HEK293 (cell line): ENCODE measurements at regions not wholly inside any gene's neighbourhood (a gene's known extent, or its start where the extent isn't known, plus 50 kb on each side); places are given as distances from the start of the nearest gene placed in this dataset.
A peak's percentile ranks its signal among the peaks of the same experiment; 100 is the strongest.

ENCODE experiments used
- CTCF ChIA-PET: fragments of 350-600 bp; formaldehyde crosslinking; extraction: SDS; loops from one replicate; lab custom pipeline; 2021; ENCODE audit warnings: antibody characterized with exemption; lab: Yijun Ruan, JAX
- POLR2A ChIA-PET: fragments of 300-600 bp; formaldehyde crosslinking; extraction: SDS; loops from one replicate; lab custom pipeline; 2020; ENCODE audit warnings: antibody characterized with exemption, inconsistent platforms; lab: Yijun Ruan, JAX
- H3K27ac ChIP-seq: fragments of 200-500 bp; sonication (Bioruptor generic); 2 replicates; pipeline ENCODE4 v1.5.1; 2014; ENCODE audit warnings: low read depth, low read length, control low read depth, inconsistent platforms; ENCODE audit errors: extremely low read depth
- H3K36me3 ChIP-seq, 2 experiments: fragments of 200-500 bp in 1 of 2; sonication (Bioruptor generic) in 1 of 2; 1 replicate in 1 of 2; 2 replicates in 1 of 2; pipeline ENCODE4 v1.5.1; 2014 to 2017; ENCODE audit warnings: inconsistent platforms in 2 of 2, low read length in 2 of 2; ENCODE audit not compliant: control insufficient read depth in 2 of 2, insufficient read depth in 1 of 2
- H3K4me1 ChIP-seq: fragments of 200-500 bp; sonication (Bioruptor generic); 2 replicates; pipeline ENCODE4 v1.5.1; 2014; ENCODE audit warnings: mild to moderate bottlenecking, low read length, inconsistent platforms; ENCODE audit not compliant: control insufficient read depth, insufficient read depth
- H3K4me3 ChIP-seq: 2 replicates; pipeline ENCODE4 v1.5.1; 2011; ENCODE audit warnings: low read depth, mild to moderate bottlenecking, control low read depth, low read length, moderate library complexity
- H3K9me3 ChIP-seq: fragments of 200-500 bp; sonication (Bioruptor generic); 2 replicates; pipeline ENCODE4 v1.5.1; 2014; ENCODE audit warnings: low read depth, low read length, inconsistent platforms; ENCODE audit not compliant: control insufficient read depth, insufficient read depth
- GLI2 ChIP-seq: fragments of 450-650 bp; formaldehyde crosslinking; IDR thresholded peaks from 2 replicates; pipeline ENCODE4; 2017; ENCODE audit warnings: missing biosample characterization, missing genetic modification characterization, low read depth, borderline replicate concordance
- GLIS2 ChIP-seq: fragments of 450-650 bp; formaldehyde crosslinking; IDR thresholded peaks from 2 replicates; pipeline ENCODE4 v1.5.1; 2016; ENCODE audit warnings: missing biosample characterization, missing genetic modification characterization
- KLF1 ChIP-seq: fragments of 450-650 bp; formaldehyde crosslinking; IDR thresholded peaks from 2 replicates; pipeline ENCODE4 v1.5.1; 2016; ENCODE audit warnings: missing biosample characterization, missing genetic modification characterization
- KLF16 ChIP-seq: fragments of 450-650 bp; formaldehyde crosslinking; IDR thresholded peaks from 2 replicates; pipeline ENCODE4 v1.5.1; 2017; ENCODE audit warnings: missing biosample characterization, missing genetic modification characterization
- KLF8 ChIP-seq: fragments of 450-650 bp; formaldehyde crosslinking; IDR thresholded peaks from 2 replicates; pipeline ENCODE4 v1.5.1; 2016; ENCODE audit warnings: missing biosample characterization, missing genetic modification characterization
- MEIS1 ChIP-seq: sonication (generic); formaldehyde crosslinking; IDR thresholded peaks from 2 replicates; pipeline ENCODE4 v1.8.1; 2022; ENCODE audit warnings: missing genetic modification reagents, mild to moderate bottlenecking, borderline replicate concordance
- SP2 ChIP-seq: fragments of 450-650 bp; formaldehyde crosslinking; IDR thresholded peaks from 2 replicates; pipeline ENCODE4 v1.5.1; 2016; ENCODE audit warnings: missing biosample characterization, missing genetic modification characterization
- YY2 ChIP-seq: fragments of 450-650 bp; formaldehyde crosslinking; IDR thresholded peaks from 2 replicates; pipeline ENCODE4 v1.5.1; 2016; ENCODE audit warnings: missing biosample characterization, missing genetic modification characterization
- ZBTB1 ChIP-seq: fragments of 450-650 bp; formaldehyde crosslinking; IDR thresholded peaks from 2 replicates; pipeline ENCODE4 v1.5.1; 2016; ENCODE audit warnings: missing biosample characterization, missing genetic modification characterization
- ZBTB48 ChIP-seq: fragments of 450-650 bp; formaldehyde crosslinking; IDR thresholded peaks from 2 replicates; pipeline ENCODE4 v1.5.1; 2016; ENCODE audit warnings: missing biosample characterization, missing genetic modification characterization
- ZBTB8A ChIP-seq: fragments of 450-650 bp; formaldehyde crosslinking; IDR thresholded peaks from 2 replicates; pipeline ENCODE4 v1.5.1; 2016; ENCODE audit warnings: missing biosample characterization, missing genetic modification characterization
- ZIC2 ChIP-seq: fragments of 450-650 bp; formaldehyde crosslinking; IDR thresholded peaks from 2 replicates; pipeline ENCODE4 v1.5.1; 2016; ENCODE audit warnings: missing biosample characterization, missing genetic modification characterization
- ZNF140 ChIP-seq: fragments of 450-650 bp; formaldehyde crosslinking; IDR thresholded peaks from 2 replicates; pipeline ENCODE4 v1.5.1; 2016; ENCODE audit warnings: missing biosample characterization, missing genetic modification characterization
- ZNF157 ChIP-seq: fragments of 450-650 bp; formaldehyde crosslinking; IDR thresholded peaks from 2 replicates; pipeline ENCODE4 v1.5.1; 2016; ENCODE audit warnings: missing biosample characterization, missing genetic modification characterization
- ZNF211 ChIP-seq: fragments of 450-650 bp; formaldehyde crosslinking; IDR thresholded peaks from 2 replicates; pipeline ENCODE4 v1.5.1; 2016; ENCODE audit warnings: low read depth, missing biosample characterization, missing genetic modification characterization
- ZNF223 ChIP-seq: fragments of 450-650 bp; formaldehyde crosslinking; IDR thresholded peaks from 2 replicates; pipeline ENCODE4 v1.5.1; 2016; ENCODE audit warnings: missing biosample characterization, missing genetic modification characterization
- ZNF274 ChIP-seq, 2 experiments: fragments of 200-500 bp in 1 of 2; fragments of 450-650 bp in 1 of 2; sonication (Bioruptor generic) in 1 of 2; formaldehyde crosslinking in 1 of 2; IDR thresholded peaks; 2 replicates each; pipeline versions ENCODE4 v1.5.1 to v1.6.1; 2014 to 2016; ENCODE audit warnings: borderline replicate concordance in 1 of 2, inconsistent platforms in 1 of 2, low read length in 1 of 2, missing biosample characterization in 1 of 2, missing genetic modification characterization in 1 of 2
- ZNF302 ChIP-seq: fragments of 450-650 bp; formaldehyde crosslinking; IDR thresholded peaks from 2 replicates; pipeline ENCODE4 v1.5.1; 2016; ENCODE audit warnings: missing biosample characterization, missing genetic modification characterization, low read depth
- ZNF501 ChIP-seq: fragments of 450-650 bp; formaldehyde crosslinking; IDR thresholded peaks from 2 replicates; pipeline ENCODE4 v1.5.1; 2016; ENCODE audit warnings: missing biosample characterization, missing genetic modification characterization
- ZNF529 ChIP-seq: fragments of 450-650 bp; formaldehyde crosslinking; IDR thresholded peaks from 2 replicates; pipeline ENCODE4 v1.5.1; 2017; ENCODE audit warnings: missing genetic modification characterization, missing biosample characterization; ENCODE audit not compliant: insufficient replicate concordance
- ZNF549 ChIP-seq: fragments of 450-650 bp; IDR thresholded peaks from 2 replicates; pipeline ENCODE4 v1.5.1; 2018; ENCODE audit warnings: missing biosample characterization, missing genetic modification characterization, mild to moderate bottlenecking, inconsistent platforms, moderate library complexity
- ZNF585B ChIP-seq: fragments of 450-650 bp; formaldehyde crosslinking; IDR thresholded peaks from 2 replicates; pipeline ENCODE4 v1.5.1; 2016; ENCODE audit warnings: missing biosample characterization, missing genetic modification characterization
- ZNF621 ChIP-seq: fragments of 450-650 bp; formaldehyde crosslinking; IDR thresholded peaks from 2 replicates; pipeline ENCODE4 v1.5.1; 2017; ENCODE audit warnings: missing biosample characterization, missing genetic modification characterization
- ZNF664 ChIP-seq: fragments of 450-650 bp; formaldehyde crosslinking; IDR thresholded peaks from 2 replicates; pipeline ENCODE4 v1.5.1; 2016; ENCODE audit warnings: missing biosample characterization, missing genetic modification characterization
- TF ChIP-seq, protein P1 (sequence below): fragments of 450-650 bp; formaldehyde crosslinking; conservative IDR thresholded peaks from 2 replicates; pipeline ENCODE4 v1.5.1; 2016; ENCODE audit warnings: low read depth, missing biosample characterization, missing genetic modification characterization
- TF ChIP-seq, protein P2 (sequence below): fragments of 450-650 bp; formaldehyde crosslinking; IDR thresholded peaks from 2 replicates; pipeline ENCODE4 v1.5.1; 2016; ENCODE audit warnings: missing biosample characterization, missing genetic modification characterization, borderline replicate concordance
- TF ChIP-seq, protein P3 (sequence below): fragments of 450-650 bp; formaldehyde crosslinking; IDR thresholded peaks from 2 replicates; pipeline ENCODE4 v1.5.1; 2016; ENCODE audit warnings: missing biosample characterization, missing genetic modification characterization

DNA sequence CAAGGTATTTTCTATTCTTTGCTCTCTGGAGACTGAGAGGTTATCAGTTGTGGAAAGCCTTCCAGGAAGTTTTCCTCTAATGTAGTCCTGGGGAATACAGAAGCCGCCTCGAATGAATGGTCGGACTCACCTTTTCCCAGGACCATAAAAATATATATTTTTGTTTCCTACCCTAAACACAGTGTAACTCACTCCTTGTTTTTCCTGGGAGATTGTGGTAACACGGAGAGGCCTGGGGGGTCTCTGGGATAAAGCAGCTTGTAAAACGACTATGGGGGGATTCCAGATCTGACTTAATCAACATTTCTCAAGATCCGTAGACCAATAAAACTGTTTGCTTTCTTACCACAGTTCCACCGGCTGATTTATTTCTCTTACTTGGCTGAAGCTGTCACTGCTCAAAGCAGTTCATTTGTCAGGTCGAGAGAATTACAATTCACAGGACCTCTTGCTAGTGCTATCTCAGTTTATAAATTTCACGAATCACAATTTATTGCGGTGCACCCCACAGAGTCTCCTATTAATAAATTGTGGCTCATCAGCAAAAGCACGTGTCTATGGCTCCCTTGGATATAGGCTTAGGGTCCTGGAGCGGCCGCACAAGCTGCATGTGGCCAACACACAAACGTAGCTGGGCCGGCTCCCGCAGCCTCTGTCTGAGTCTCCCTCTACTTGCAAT, 176.3 kb upstream of the BMPER start (continued):
- TF ChIP-seq ZIC2 (tag by site-specific recombination): peak; percentile 88

DNA sequence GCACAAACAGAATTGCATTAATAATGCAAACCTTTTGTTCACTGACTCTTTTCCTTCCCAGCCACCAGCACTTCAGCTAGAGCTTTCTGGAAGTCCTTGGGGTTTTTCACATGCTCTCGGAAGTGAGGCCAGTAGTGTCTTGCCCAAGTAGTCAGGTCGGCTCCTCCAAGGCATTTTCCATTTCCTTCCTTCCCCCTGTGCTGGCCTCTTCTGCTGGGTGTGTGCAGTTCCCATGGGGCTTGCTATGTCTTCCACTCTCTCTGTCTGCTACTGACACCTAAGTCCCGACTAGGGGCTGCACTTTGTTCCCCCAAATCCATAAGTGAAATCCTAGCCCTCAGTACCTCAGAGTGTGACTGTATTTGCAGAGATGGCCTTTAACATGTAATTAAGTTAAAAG, 175.6 kb upstream of the BMPER start:
- H3K4me3 ChIP-seq: no peak overlapping the region
- CTCF ChIA-PET: interaction anchor here (1.0 to 1.7 kb wide), 4 partner anchors 12 to 165 kb away, joined by 3 to 4 read pairs (median 3); no protein-coding TSS in a partner anchor

DNA sequence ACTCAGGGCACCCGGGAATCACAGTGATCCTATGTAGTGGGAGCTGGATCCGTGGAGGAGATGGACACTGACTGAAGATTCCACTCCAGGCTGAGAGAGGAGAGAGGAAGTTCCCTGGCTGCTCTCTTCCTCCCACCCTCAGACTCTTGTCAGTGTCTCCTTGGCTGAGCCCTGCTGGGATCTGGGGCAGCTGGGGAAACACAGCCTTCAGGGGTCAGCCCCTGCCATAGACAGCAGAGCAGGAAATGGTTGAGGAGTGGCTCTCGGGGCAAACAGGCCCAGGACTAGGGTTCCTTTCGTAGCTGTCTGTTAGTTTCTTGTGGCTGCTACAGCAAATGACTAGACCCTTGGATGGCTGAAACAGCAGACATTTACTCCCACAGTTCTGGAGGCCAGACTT, 174.4 kb upstream of the BMPER start:
- CTCF ChIA-PET: interaction anchor here (0.6 to 1.1 kb wide), 2 partner anchors 11 to 14 kb away, joined by 3 read pairs; no protein-coding TSS in a partner anchor
- POLR2A ChIA-PET: no interaction called here

More for the DNA sequence above, 175.6 kb upstream of the BMPER start:
- POLR2A ChIA-PET: no interaction called here
- H3K27ac ChIP-seq: peak overlapping the region; percentile 88
- H3K36me3 ChIP-seq: no peaks in the 10 kb centered on the region
- TF ChIP-seq, protein P1, sequence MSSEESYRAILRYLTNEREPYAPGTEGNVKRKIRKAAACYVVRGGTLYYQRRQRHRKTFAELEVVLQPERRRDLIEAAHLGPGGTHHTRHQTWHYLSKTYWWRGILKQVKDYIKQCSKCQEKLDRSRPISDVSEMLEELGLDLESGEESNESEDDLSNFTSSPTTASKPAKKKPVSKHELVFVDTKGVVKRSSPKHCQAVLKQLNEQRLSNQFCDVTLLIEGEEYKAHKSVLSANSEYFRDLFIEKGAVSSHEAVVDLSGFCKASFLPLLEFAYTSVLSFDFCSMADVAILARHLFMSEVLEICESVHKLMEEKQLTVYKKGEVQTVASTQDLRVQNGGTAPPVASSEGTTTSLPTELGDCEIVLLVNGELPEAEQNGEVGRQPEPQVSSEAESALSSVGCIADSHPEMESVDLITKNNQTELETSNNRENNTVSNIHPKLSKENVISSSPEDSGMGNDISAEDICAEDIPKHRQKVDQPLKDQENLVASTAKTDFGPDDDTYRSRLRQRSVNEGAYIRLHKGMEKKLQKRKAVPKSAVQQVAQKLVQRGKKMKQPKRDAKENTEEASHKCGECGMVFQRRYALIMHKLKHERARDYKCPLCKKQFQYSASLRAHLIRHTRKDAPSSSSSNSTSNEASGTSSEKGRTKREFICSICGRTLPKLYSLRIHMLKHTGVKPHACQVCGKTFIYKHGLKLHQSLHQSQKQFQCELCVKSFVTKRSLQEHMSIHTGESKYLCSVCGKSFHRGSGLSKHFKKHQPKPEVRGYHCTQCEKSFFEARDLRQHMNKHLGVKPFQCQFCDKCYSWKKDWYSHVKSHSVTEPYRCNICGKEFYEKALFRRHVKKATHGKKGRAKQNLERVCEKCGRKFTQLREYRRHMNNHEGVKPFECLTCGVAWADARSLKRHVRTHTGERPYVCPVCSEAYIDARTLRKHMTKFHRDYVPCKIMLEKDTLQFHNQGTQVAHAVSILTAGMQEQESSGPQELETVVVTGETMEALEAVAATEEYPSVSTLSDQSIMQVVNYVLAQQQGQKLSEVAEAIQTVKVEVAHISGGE: no peak
- no peak for TF ChIP-seq KLF1 (tag by site-specific recombination)
- no peak for TF ChIP-seq KLF8 (tag by site-specific recombination)
- TF ChIP-seq GLI2 (tag by site-specific recombination): no peak
- no peak for TF ChIP-seq ZNF664
- TF ChIP-seq, all 188 proteins: peak for 0
- Histone ChIP-seq H3K9me3 (no peaks in the 10 kb centered on the region), H3K4me1 (peaks cover 57% of the 10 kb centered on the region)

DNA sequence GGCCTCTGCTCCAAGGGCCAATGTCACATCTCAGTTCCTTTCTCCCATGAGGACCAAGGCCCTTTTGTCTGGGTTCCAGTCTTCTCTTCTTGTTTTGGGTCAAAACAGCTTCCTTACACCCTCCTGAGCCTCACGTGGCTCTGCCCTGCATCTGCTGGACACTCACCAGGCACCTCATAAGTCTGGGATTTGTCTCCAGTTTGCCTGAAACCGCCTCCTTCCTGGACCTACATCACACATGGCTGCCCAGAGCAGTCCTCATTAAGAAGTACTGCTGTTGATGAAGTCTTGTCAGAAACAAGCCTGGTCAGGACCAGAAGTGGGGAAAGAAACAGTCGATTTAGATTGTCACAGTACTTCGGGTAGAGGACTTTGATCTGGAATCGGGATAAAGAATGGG, 173.4 kb upstream of the BMPER start:
- POLR2A ChIA-PET: no interaction called here
- H3K36me3 ChIP-seq: no peaks in the 10 kb centered on the region
- H3K27ac ChIP-seq: peak overlapping the region; percentile 10; the same call in 1 of the 2 replicates
- CTCF ChIA-PET: interaction anchor here (1.2 kb wide), 1 partner anchor 302 kb away, joined by 4 read pairs; no protein-coding TSS in a partner anchor
- no peak overlapping the region for H3K4me3 ChIP-seq
- peaks cover 42% of the 10 kb centered on the region for H3K4me1 ChIP-seq
- no peaks in the 10 kb centered on the region for H3K9me3 ChIP-seq
- TF ChIP-seq SP2 (tag by site-specific recombination) (no peak), ZNF621 (tag by site-specific recombination) (no peak), ZNF549 (tag by site-specific recombination) (no peak), GLIS2 (tag by site-specific recombination) (no peak), ZNF501 (no peak), ZNF585B (tag by site-specific recombination) (no peak), MEIS1 (CRISPR knock-in tag) (no peak), ZNF302 (no peak)
- TF ChIP-seq, protein P2, sequence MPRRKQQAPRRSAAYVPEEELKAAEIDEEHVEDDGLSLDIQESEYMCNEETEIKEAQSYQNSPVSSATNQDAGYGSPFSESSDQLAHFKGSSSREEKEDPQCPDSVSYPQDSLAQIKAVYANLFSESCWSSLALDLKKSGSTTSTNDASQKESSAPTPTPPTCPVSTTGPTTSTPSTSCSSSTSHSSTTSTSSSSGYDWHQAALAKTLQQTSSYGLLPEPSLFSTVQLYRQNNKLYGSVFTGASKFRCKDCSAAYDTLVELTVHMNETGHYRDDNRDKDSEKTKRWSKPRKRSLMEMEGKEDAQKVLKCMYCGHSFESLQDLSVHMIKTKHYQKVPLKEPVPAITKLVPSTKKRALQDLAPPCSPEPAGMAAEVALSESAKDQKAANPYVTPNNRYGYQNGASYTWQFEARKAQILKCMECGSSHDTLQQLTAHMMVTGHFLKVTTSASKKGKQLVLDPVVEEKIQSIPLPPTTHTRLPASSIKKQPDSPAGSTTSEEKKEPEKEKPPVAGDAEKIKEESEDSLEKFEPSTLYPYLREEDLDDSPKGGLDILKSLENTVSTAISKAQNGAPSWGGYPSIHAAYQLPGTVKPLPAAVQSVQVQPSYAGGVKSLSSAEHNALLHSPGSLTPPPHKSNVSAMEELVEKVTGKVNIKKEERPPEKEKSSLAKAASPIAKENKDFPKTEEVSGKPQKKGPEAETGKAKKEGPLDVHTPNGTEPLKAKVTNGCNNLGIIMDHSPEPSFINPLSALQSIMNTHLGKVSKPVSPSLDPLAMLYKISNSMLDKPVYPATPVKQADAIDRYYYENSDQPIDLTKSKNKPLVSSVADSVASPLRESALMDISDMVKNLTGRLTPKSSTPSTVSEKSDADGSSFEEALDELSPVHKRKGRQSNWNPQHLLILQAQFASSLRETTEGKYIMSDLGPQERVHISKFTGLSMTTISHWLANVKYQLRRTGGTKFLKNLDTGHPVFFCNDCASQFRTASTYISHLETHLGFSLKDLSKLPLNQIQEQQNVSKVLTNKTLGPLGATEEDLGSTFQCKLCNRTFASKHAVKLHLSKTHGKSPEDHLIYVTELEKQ (tag by site-specific recombination): no peak

More for the DNA sequence above, 174.4 kb upstream of the BMPER start:
- TF ChIP-seq YY2 (no peak), ZNF157 (tag by site-specific recombination) (no peak), ZBTB8A (tag by site-specific recombination) (no peak), ZNF529 (tag by site-specific recombination) (no peak), ZNF211 (tag by site-specific recombination) (no peak), KLF16 (tag by site-specific recombination) (no peak), ZNF585B (tag by site-specific recombination) (no peak), ZNF223 (tag by site-specific recombination) (no peak), ZNF274 (IDR thresholded peaks at IDR 0.05; ENCODE audit: low read length) (no peak), ZNF274 (tag by site-specific recombination; IDR thresholded peaks at IDR 0.05; ENCODE audit: borderline replicate concordance) (no peak), ZBTB1 (tag by site-specific recombination) (no peak), ZBTB48 (tag by site-specific recombination) (no peak), ZNF140 (no peak)
- TF ChIP-seq, protein P3, sequence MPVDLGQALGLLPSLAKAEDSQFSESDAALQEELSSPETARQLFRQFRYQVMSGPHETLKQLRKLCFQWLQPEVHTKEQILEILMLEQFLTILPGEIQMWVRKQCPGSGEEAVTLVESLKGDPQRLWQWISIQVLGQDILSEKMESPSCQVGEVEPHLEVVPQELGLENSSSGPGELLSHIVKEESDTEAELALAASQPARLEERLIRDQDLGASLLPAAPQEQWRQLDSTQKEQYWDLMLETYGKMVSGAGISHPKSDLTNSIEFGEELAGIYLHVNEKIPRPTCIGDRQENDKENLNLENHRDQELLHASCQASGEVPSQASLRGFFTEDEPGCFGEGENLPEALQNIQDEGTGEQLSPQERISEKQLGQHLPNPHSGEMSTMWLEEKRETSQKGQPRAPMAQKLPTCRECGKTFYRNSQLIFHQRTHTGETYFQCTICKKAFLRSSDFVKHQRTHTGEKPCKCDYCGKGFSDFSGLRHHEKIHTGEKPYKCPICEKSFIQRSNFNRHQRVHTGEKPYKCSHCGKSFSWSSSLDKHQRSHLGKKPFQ (tag by site-specific recombination): no peak
- Histone ChIP-seq H3K27ac (peak overlapping the region; percentile 10; the same call in 1 of the 2 replicates), H3K4me3 (no peak overlapping the region), H3K4me1 (peaks cover 46% of the 10 kb centered on the region), H3K9me3 (no peaks in the 10 kb centered on the region), H3K36me3 (no peaks in the 10 kb centered on the region)
